ENCODE measurements at regions not wholly inside any gene's neighbourhood (a gene's known extent, or its start where the extent isn't known, plus 50 kb on each side); places are given as distances from the start of the nearest gene placed in this dataset.
"Not testable (repeated sequence)": the region's sequence is repeated elsewhere in the genome, so short reads cannot be mapped to it uniquely, and the experiment has no call there.

DNA sequence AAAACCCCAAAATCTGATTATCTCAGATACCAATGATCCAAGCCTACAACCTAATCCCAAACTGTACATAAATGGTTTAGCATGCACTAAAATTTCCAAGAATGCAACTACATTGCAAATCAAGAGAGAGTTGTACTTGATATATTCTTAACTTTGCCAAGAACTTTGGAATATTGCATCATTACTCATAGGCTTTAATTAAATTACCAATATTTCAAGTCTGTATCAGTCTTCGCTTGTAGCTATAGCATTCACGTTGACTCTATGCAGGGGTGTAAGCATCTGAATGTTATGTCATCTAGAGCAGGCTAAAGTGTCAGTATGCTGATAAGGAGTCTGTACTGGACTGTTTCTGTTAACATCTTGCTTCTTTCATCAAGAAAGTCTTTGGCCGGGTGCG, 56.3 kb downstream of the FOXI3 start:
- Histone ChIP-seq H3K79me2 (ENCODE audit: low read depth) (no peaks in the 10 kb centered on the region), H3K4me1 (replicated peaks; ENCODE audit: insufficient read depth) (no peaks in the 10 kb centered on the region), H3K9me2 (ENCODE audit: insufficient read depth) (no peaks in the 10 kb centered on the region), H3K4me3 (no peak overlapping the region), H3K36me3 (ENCODE audit: low read depth) (no peaks in the 10 kb centered on the region), H3K27me3 (ENCODE audit: insufficient read depth, low read depth) (peaks cover 56% of the 10 kb centered on the region), H2AFZ (no peak overlapping the region), H3K4me2 (no peak overlapping the region), H3F3A (ENCODE audit: insufficient read depth, low read depth) (no peaks in the 10 kb centered on the region), H3K9me3 (ENCODE audit: insufficient read depth, low read depth) (no peaks in the 10 kb centered on the region), H3K27ac (no peak overlapping the region), H4K20me1 (ENCODE audit: insufficient read depth) (no peaks in the 10 kb centered on the region)
- CTCF ChIA-PET: no interaction called here
- POLR2A ChIA-PET (ENCODE audit: unreplicated experiment): no interaction called here
- no peak for TF ChIP-seq EZH2 (IDR thresholded peaks at IDR 0.05; ENCODE audit: low read depth)
- no peak for TF ChIP-seq CTCF (conservative IDR thresholded peaks at IDR 0.05)
- no TSS peak for BruUV-seq (replicated peaks)
- intact Hi-C loops (cut with micrococcal nuclease; ENCODE audit: unreplicated experiment): no loop called here
- DNase-seq: no peak

DNA sequence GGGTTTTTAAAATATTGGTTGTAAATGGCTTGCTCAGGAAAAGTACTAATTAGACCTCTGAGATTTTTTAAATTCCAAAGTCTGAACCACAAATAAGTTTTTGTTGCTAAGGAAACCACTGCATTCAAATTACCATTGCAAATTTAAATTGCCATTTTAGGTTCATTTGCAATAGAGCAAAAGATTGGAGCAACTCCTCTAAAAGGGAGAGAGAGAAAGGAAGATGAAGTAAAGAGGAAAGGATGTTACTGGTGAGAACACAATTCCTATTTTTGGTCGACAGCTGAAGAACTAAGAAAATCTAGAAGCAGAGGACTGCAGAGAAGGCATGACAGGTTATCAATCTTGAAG, 74.9 kb downstream of the FOXI3 start:
- Histone ChIP-seq H3K4me3 (no peak overlapping the region), H3K27me3 (ENCODE audit: insufficient read depth, low read depth) (peaks cover 40% of the 10 kb centered on the region), H3K4me2 (no peak overlapping the region), H3F3A (ENCODE audit: insufficient read depth, low read depth) (no peaks in the 10 kb centered on the region), H3K9me3 (ENCODE audit: insufficient read depth, low read depth) (no peaks in the 10 kb centered on the region), H3K4me1 (replicated peaks; ENCODE audit: insufficient read depth) (no peaks in the 10 kb centered on the region), H3K27ac (no peak overlapping the region), H3K9me2 (ENCODE audit: insufficient read depth) (no peaks in the 10 kb centered on the region), H3K36me3 (ENCODE audit: low read depth) (no peaks in the 10 kb centered on the region), H2AFZ (no peak overlapping the region), H3K79me2 (ENCODE audit: low read depth) (no peaks in the 10 kb centered on the region), H4K20me1 (ENCODE audit: insufficient read depth) (no peaks in the 10 kb centered on the region)
- no TSS peak for BruUV-seq (replicated peaks)
- TF ChIP-seq EZH2 (IDR thresholded peaks at IDR 0.05; ENCODE audit: low read depth) (no peak), CTCF (conservative IDR thresholded peaks at IDR 0.05) (no peak)
- intact Hi-C loops (cut with micrococcal nuclease; ENCODE audit: unreplicated experiment): no loop called here
- CTCF ChIA-PET: no interaction called here
- no peak for DNase-seq
- POLR2A ChIA-PET (ENCODE audit: unreplicated experiment): no interaction called here

- intact Hi-C loops (cut with micrococcal nuclease; ENCODE audit: unreplicated experiment): no loop called here
- Histone ChIP-seq H3K4me2 (no peak overlapping the region), H3F3A (ENCODE audit: insufficient read depth, low read depth) (no peaks in the 10 kb centered on the region), H3K27ac (no peak overlapping the region), H3K4me3 (no peak overlapping the region), H3K9me2 (ENCODE audit: insufficient read depth) (no peaks in the 10 kb centered on the region), H3K9me3 (ENCODE audit: insufficient read depth, low read depth) (no peaks in the 10 kb centered on the region), H3K79me2 (ENCODE audit: low read depth) (no peaks in the 10 kb centered on the region), H4K20me1 (ENCODE audit: insufficient read depth) (no peaks in the 10 kb centered on the region), H3K27me3 (ENCODE audit: insufficient read depth, low read depth) (0 out of 2 replicates have a peak, but pooled peaks cover 20% of the 10 kb centered on the region), H3K4me1 (replicated peaks; ENCODE audit: insufficient read depth) (no peaks in the 10 kb centered on the region), H2AFZ (no peak overlapping the region), H3K36me3 (ENCODE audit: low read depth) (no peaks in the 10 kb centered on the region)
- ChIA-PET POLR2A (ENCODE audit: unreplicated experiment) (no interaction called here), CTCF (no interaction called here)
- no peak for DNase-seq
- BruUV-seq (replicated peaks): no TSS peak
- no peak for TF ChIP-seq CTCF (conservative IDR thresholded peaks at IDR 0.05)
- TF ChIP-seq EZH2 (IDR thresholded peaks at IDR 0.05; ENCODE audit: low read depth): no peak
Observed at GRCh38 chr2:88372042-88372441, 80.5 kb downstream of the FOXI3 start.

DNA sequence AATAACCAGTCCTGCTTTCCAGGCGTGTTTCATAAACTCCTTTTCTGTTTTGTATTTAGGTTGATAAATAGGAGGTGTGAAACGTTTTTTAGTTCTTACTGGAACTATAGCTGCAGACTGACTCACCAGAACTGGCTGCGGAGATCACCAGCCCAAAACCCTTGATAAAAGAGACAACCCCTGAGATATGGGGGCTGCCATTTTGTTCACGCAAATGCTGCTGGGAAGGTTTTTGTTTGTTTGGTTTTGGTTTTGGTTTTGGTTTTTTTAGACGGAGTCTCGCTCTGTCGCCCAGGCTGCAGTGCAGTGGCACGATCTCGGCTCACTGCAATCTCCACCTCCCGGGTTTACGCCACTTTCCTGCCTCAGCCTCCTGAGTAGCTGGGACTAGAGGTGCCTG, 87.1 kb downstream of the FOXI3 start:
- H4K20me1 ChIP-seq (ENCODE audit: insufficient read depth); BruUV-seq (replicated peaks); H3F3A ChIP-seq (ENCODE audit: insufficient read depth, low read depth); intact Hi-C loops (cut with micrococcal nuclease; ENCODE audit: unreplicated experiment); H3K9me2 ChIP-seq (ENCODE audit: insufficient read depth); POLR2A ChIA-PET (ENCODE audit: unreplicated experiment); H3K4me1 ChIP-seq (replicated peaks; ENCODE audit: insufficient read depth); H3K27ac ChIP-seq; H3K4me3 ChIP-seq; H3K9me3 ChIP-seq (ENCODE audit: insufficient read depth, low read depth); H3K36me3 ChIP-seq (ENCODE audit: low read depth); H3K27me3 ChIP-seq (ENCODE audit: insufficient read depth, low read depth); CTCF ChIA-PET; DNase-seq; H3K79me2 ChIP-seq (ENCODE audit: low read depth): not testable (repeated sequence)
- peak overlapping the region; percentile 24; the same call in 1 of the 2 replicates for H3K4me2 ChIP-seq
- H2AFZ ChIP-seq: peak overlapping the region; percentile 71
